Esophagus muscularis mucosa (tissue), 4 donors: ENCODE measurements at regions not wholly inside any gene's neighbourhood (a gene's known extent, or its start where the extent isn't known, plus 50 kb on each side); places are given as distances from the start of the nearest gene placed in this dataset.
A peak's percentile ranks its signal among the peaks of the same experiment; 100 is the strongest.
"Not testable (repeated sequence)": the region's sequence is repeated elsewhere in the genome, so short reads cannot be mapped to it uniquely, and the experiment has no call there.

Experiments used
- DNase-seq: peaks from one replicate; pipeline ENCODE4 v3.0.0-alpha.2; 2017; ENCODE audit errors: extremely low spot score
- H3K27ac ChIP-seq, 4 donors: fragments of 200-600 bp; sonication (generic); replicated peaks in 1 of 4; 1 replicate in 3 of 4; 2 replicates in 1 of 4; pipeline ENCODE4 v1.5.1; 2016 to 2019; ENCODE audit warnings: mild to moderate bottlenecking in 1 of 4
- H3K27me3 ChIP-seq, 4 donors: fragments of 200-600 bp; sonication (generic); one replicate each; pipeline versions ENCODE4 v1.5.1 to v1.6.0; 2016 to 2019
- H3K36me3 ChIP-seq, 4 donors: fragments of 200-600 bp; sonication (generic); one replicate each; pipeline ENCODE4 v1.5.1; 2016 to 2019
- H3K4me1 ChIP-seq, 4 donors: fragments of 200-600 bp; sonication (generic); one replicate each; pipeline ENCODE4 v1.5.1; 2016 to 2019
- H3K4me3 ChIP-seq, 4 donors: fragments of 200-600 bp; sonication (generic); 1 replicate in 2 of 4; 2 replicates in 2 of 4; pipeline ENCODE4 v1.5.1; 2016 to 2019; ENCODE audit warnings: mild to moderate bottlenecking in 4 of 4, moderate library complexity in 1 of 4
- H3K9me3 ChIP-seq, 4 donors: fragments of 200-600 bp; sonication (generic); 1 replicate in 3 of 4; 2 replicates in 1 of 4; pipeline ENCODE4 v1.5.1; 2016 to 2019
- CTCF ChIP-seq, 3 experiments: fragments of 200-600 bp in 2 of 3; fragments of 450-650 bp in 1 of 3; sonication (generic) in 2 of 3; IDR thresholded peaks; one replicate each; pipeline ENCODE4 v1.5.1; 2017 to 2019; ENCODE audit warnings: antibody characterized with exemption in 3 of 3, mild to moderate bottlenecking in 2 of 3, moderate library complexity in 1 of 3
- EP300 ChIP-seq: sonication (generic); formaldehyde crosslinking; IDR thresholded peaks from one replicate; pipeline ENCODE4 v1.6.1; 2017; ENCODE audit warnings: antibody characterized with exemption
- POLR2A ChIP-seq: fragments of 450-650 bp; IDR thresholded peaks from one replicate; pipeline ENCODE4 v1.6.1; 2017; ENCODE audit warnings: antibody characterized with exemption, moderate library complexity, mild to moderate bottlenecking, low read depth
- POLR2AphosphoS5 ChIP-seq, 2 donors: sonication (generic); formaldehyde crosslinking; IDR thresholded peaks; one replicate each; pipeline ENCODE4 v1.6.1; 2017; ENCODE audit warnings: antibody characterized with exemption in 2 of 2
- WGBS: methylation state at CpG from one replicate; pipeline ENCODE4 v1.1.5; 2018; 5-methylcytosine and 5-hydroxymethylcytosine counted together
- intact Hi-C: fragments of 100-400 bp; cut with DNase I; formaldehyde crosslinking; loops from one replicate; pipeline ENCODE4 v1.15.1; 2023

DNA sequence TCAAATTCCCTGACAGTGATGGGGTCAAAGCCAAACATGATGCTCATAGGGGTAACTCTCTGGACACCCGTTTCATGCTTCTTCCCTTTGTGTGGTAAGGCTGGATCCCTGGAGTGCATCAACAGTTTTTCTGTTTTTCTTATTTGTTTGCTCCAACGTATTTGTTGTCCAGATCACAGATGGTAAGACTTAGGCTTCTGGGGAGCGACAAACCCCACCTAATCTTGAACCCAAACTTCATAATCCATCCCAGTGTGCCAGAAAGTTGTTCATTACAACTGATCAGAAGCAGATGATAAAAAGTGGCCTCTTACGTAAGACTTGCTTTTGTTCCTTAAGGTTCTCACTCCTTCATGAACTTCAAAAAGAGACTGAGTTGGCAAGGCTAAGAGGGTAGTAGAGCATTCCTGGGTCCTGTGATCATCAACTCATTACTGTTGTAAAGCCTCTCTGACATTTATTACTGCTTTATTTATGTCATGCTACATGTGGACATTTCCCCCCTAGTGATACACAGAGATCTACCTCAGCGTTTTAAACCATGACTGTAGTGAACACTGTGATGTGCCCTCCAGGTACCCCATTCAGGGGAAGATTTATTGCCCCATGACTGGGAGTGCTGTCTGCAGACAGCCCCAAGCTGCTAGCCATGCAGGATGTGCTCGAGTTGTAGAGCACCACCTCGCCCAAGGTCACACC is 125.6 kb downstream of the CCDC71L start:
- H3K27me3 ChIP-seq = no peaks in the 10 kb centered on the region
- no peak overlapping the region for H3K4me3 ChIP-seq
- H3K9me3 ChIP-seq = no peaks in the 10 kb centered on the region
- H3K4me1 ChIP-seq = peaks cover 0 to 5% (median 0%) of the 10 kb centered on the region in 4 donors
- no peaks in the 10 kb centered on the region for H3K36me3 ChIP-seq
- intact Hi-C loops = no loop called here
- peak; percentile 62 for DNase-seq
- no peak for TF ChIP-seq POLR2A
- no peak for TF ChIP-seq POLR2AphosphoS5 (IDR thresholded peaks at IDR 0.05)
- TF ChIP-seq CTCF (IDR thresholded peaks at IDR 0.05) = no peak
- no peak for TF ChIP-seq EP300
- no peak overlapping the region for H3K27ac ChIP-seq
- WGBS = 85% methylated on average over 7 of the region's 7 CpGs

DNA sequence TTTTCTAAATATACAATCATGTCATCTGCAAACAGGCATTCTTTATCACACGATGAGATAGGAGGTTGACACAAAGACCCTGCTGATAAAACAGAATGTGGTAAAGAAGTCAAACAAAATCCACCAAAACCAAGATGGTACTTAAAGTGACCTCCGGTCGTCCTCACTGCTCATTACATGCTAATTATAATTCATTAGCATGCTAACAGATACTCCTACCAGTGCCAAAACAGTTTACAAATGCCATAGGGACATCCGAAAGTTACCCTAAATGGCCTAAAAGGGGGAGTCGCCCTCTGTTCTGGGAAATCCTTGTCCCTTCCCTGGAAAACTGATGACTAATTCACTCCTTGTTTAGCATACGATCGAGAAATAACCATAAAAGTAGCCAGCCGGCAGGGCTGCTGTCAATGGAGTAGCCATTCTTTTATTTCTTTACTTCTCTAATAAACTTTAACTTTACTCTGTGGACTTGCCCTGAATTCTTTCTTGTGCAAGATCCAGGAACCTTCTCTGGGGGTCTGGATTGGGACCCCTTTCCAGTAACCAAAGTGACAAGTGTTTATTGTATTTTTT is 126.6 kb downstream of the CCDC71L start:
- WGBS = 76% methylated on average over 8 of the region's 8 CpGs
- Histone ChIP-seq H3K27ac (no peak overlapping the region), H3K9me3 (no peaks in the 10 kb centered on the region), H3K36me3 (no peaks in the 10 kb centered on the region), H3K4me1 (peaks cover 0 to 5% (median 0%) of the 10 kb centered on the region in 4 donors), H3K4me3 (no peak overlapping the region), H3K27me3 (no peaks in the 10 kb centered on the region)
- no peak for TF ChIP-seq POLR2A
- no peak for TF ChIP-seq POLR2AphosphoS5 (IDR thresholded peaks at IDR 0.05)
- TF ChIP-seq CTCF (IDR thresholded peaks at IDR 0.05) = no peak
- no peak for TF ChIP-seq EP300
- intact Hi-C loops = no loop called here
- peak; percentile 82 for DNase-seq

- DNase-seq, H3K9me3 ChIP-seq, H3K4me3 ChIP-seq, intact Hi-C loops, H3K27me3 ChIP-seq, H3K36me3 ChIP-seq, H3K27ac ChIP-seq, H3K4me1 ChIP-seq: not testable (repeated sequence)
- WGBS = 83% methylated on average over 5 of the region's 5 CpGs
These were observed 130.8 kb downstream of the CCDC71L start for GRCh38 chr7:106530183-106530582.

GRCh38 chr7:106526617-106527016 is 134.3 kb downstream of the CCDC71L start:
- DNase-seq, intact Hi-C loops: not testable (repeated sequence)
- 91% methylated on average over 4 of the region's 4 CpGs for WGBS

DNA sequence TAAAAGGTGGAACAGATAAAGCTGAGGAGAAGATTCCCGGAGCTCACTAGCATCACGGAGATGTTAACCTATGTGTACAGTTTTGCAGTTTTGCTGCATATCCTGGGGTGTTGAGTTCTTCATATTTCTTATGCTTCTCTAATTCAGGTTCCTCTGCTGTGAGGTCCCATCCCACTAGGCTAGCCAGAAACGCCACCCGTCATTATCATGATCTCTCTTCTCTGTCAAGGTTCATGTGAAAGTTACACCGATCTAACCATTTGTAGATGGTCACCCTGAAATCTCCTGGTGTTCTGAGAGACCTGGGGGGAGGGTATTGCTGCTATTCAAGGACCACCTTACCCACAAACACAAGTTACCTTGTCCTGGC is 136.3 kb downstream of the CCDC71L start:
- no peak overlapping the region for H3K4me3 ChIP-seq
- WGBS = 93% methylated on average over 5 of the region's 5 CpGs

More at GRCh38 chr7:106526617-106527016, 134.3 kb downstream of the CCDC71L start:
- not testable (repeated sequence) for H3K9me3 ChIP-seq, H3K4me1 ChIP-seq, H3K27ac ChIP-seq, H3K27me3 ChIP-seq, H3K36me3 ChIP-seq, H3K4me3 ChIP-seq

More for the DNA sequence above, 136.3 kb downstream of the CCDC71L start:
- TF ChIP-seq CTCF (IDR thresholded peaks at IDR 0.05) (no peak), EP300 (no peak), POLR2AphosphoS5 (IDR thresholded peaks at IDR 0.05) (no peak), POLR2A (no peak)
- H3K27ac ChIP-seq = no peak overlapping the region
- H3K27me3 ChIP-seq = no peaks in the 10 kb centered on the region
- no peaks in the 10 kb centered on the region for H3K4me1 ChIP-seq
- H3K36me3 ChIP-seq = no peaks in the 10 kb centered on the region
- H3K9me3 ChIP-seq = no peaks in the 10 kb centered on the region
- no peak for DNase-seq
- intact Hi-C loops = no loop called here
